ENCODE measurements at regions not wholly inside any gene's neighbourhood (a gene's known extent, or its start where the extent isn't known, plus 50 kb on each side); places are given as distances from the start of the nearest gene placed in this dataset.

- H3K4me1 ChIP-seq = peaks cover 0 to 7% (median 4%) of the 10 kb centered on the region in 3 donors
- WGBS, 2 donors (ENCODE audit: low coverage in 1 of 2) = 86% methylated on average over 1 of the region's 2 CpGs; no CpG with 5 or more reads in 1 of the 2 donors
- no peaks in the 10 kb centered on the region for H3K27me3 ChIP-seq
- TF ChIP-seq CTCF (IDR thresholded peaks at IDR 0.05) (no peak), EP300 (IDR thresholded peaks at IDR 0.05) (no peak), POLR2AphosphoS5 (IDR thresholded peaks at IDR 0.05) (no peak), POLR2A (IDR thresholded peaks at IDR 0.05) (no peak)
- no peak overlapping the region for H3K4me3 ChIP-seq
- H3K27ac ChIP-seq = no peak overlapping the region
- no peaks in the 10 kb centered on the region for H3K36me3 ChIP-seq
- ATAC-seq = peak; percentile 14
- no peaks in the 10 kb centered on the region for H3K9me3 ChIP-seq
Observed at GRCh38 chr2:19810637-19811036, 91.1 kb downstream of the TTC32 start.

GRCh38 chr2:19810148-19810547 lies 91.6 kb downstream of the TTC32 start:
- Histone ChIP-seq H3K4me3 (no peak overlapping the region), H3K9me3 (no peaks in the 10 kb centered on the region), H3K27me3 (no peaks in the 10 kb centered on the region), H3K4me1 (peaks cover 0 to 7% (median 4%) of the 10 kb centered on the region in 3 donors), H3K36me3 (no peaks in the 10 kb centered on the region), H3K27ac (no peak overlapping the region)
- 96% methylated on average over 4 of the region's 5 CpGs; no CpG with 5 or more reads in 1 of the 2 donors for WGBS, 2 donors (ENCODE audit: low coverage in 1 of 2)
- TF ChIP-seq POLR2AphosphoS5 (IDR thresholded peaks at IDR 0.05) = no peak
- no peak for TF ChIP-seq EP300 (IDR thresholded peaks at IDR 0.05)
- no peak for TF ChIP-seq CTCF (IDR thresholded peaks at IDR 0.05)
- no peak for TF ChIP-seq POLR2A (IDR thresholded peaks at IDR 0.05)
- ATAC-seq = no peak

GRCh38 chr2:19809206-19809605 lies 92.6 kb downstream of the TTC32 start:
- no peaks in the 10 kb centered on the region for H3K36me3 ChIP-seq
- peaks cover 0 to 7% (median 4%) of the 10 kb centered on the region in 3 donors for H3K4me1 ChIP-seq
- no peak overlapping the region for H3K4me3 ChIP-seq
- no peaks in the 10 kb centered on the region for H3K9me3 ChIP-seq
- H3K27ac ChIP-seq = no peak overlapping the region
- no peak for TF ChIP-seq CTCF (IDR thresholded peaks at IDR 0.05)
- TF ChIP-seq POLR2AphosphoS5 (IDR thresholded peaks at IDR 0.05) = no peak
- no peak for TF ChIP-seq POLR2A (IDR thresholded peaks at IDR 0.05)
- no peak for TF ChIP-seq EP300 (IDR thresholded peaks at IDR 0.05)
- no peaks in the 10 kb centered on the region for H3K27me3 ChIP-seq
- WGBS, 2 donors (ENCODE audit: low coverage in 1 of 2) = 89 to 100% methylated on average over 2 to 4 of the region's 7 CpGs
- no peak for ATAC-seq

- no peak for TF ChIP-seq CTCF (IDR thresholded peaks at IDR 0.05)
- 51% methylated on average over 3 of the region's 3 CpGs; no CpG with 5 or more reads in 1 of the 2 donors for WGBS, 2 donors (ENCODE audit: low coverage in 1 of 2)
- Histone ChIP-seq H3K9me3 (no peaks in the 10 kb centered on the region), H3K27ac (no peak overlapping the region), H3K36me3 (no peaks in the 10 kb centered on the region), H3K4me1 (peaks cover 0 to 10% (median 4%) of the 10 kb centered on the region in 3 donors), H3K27me3 (no peaks in the 10 kb centered on the region), H3K4me3 (no peak overlapping the region)
- no peak for ATAC-seq
Observed at GRCh38 chr2:19807866-19808265, 93.9 kb downstream of the TTC32 start.

- H3K36me3 ChIP-seq = no peaks in the 10 kb centered on the region
- peaks cover 2 to 13% (median 9%) of the 10 kb centered on the region in 3 donors for H3K4me1 ChIP-seq
- no peaks in the 10 kb centered on the region for H3K27me3 ChIP-seq
- no peak for ATAC-seq
- H3K27ac ChIP-seq = no peak overlapping the region
- TF ChIP-seq POLR2A (IDR thresholded peaks at IDR 0.05) (no peak), EP300 (IDR thresholded peaks at IDR 0.05) (no peak), POLR2AphosphoS5 (IDR thresholded peaks at IDR 0.05) (no peak), CTCF (IDR thresholded peaks at IDR 0.05) (no peak)
- no peaks in the 10 kb centered on the region for H3K9me3 ChIP-seq
- no peak overlapping the region for H3K4me3 ChIP-seq
Observed at GRCh38 chr2:19807346-19807745, 94.4 kb downstream of the TTC32 start.
